ENCODE measurements at regions not wholly inside any gene's neighbourhood (a gene's known extent, or its start where the extent isn't known, plus 50 kb on each side); places are given as distances from the start of the nearest gene placed in this dataset.
"Not testable (repeated sequence)": the region's sequence is repeated elsewhere in the genome, so short reads cannot be mapped to it uniquely, and the experiment has no call there.

- DNase-seq (ENCODE audit: low spot score) = no peak
Measured at GRCh38 chr3:69484507-69485393, 98.9 kb upstream of the FRMD4B start.

GRCh38 chr3:69483449-69483848 lies 97.6 kb upstream of the FRMD4B start:
- DNase-seq (ENCODE audit: low spot score) = no peak

- not testable (repeated sequence) for DNase-seq (ENCODE audit: low spot score)
Measured at GRCh38 chr3:69480986-69481385, 95.1 kb upstream of the FRMD4B start.

- DNase-seq (ENCODE audit: low spot score) = no peak
Measured at GRCh38 chr3:69474186-69474585, 88.3 kb upstream of the FRMD4B start.

GRCh38 chr3:69472093-69472492 lies 86.2 kb upstream of the FRMD4B start:
- no peak for DNase-seq (ENCODE audit: low spot score)

GRCh38 chr3:69463531-69463930 lies 77.6 kb upstream of the FRMD4B start:
- no peak for DNase-seq (ENCODE audit: low spot score)

- DNase-seq (ENCODE audit: low spot score) = no peak
Measured at GRCh38 chr3:69462826-69463100, 76.9 kb upstream of the FRMD4B start.

- DNase-seq (ENCODE audit: low spot score) = no peak
Measured at GRCh38 chr3:69462022-69462825, 76.3 kb upstream of the FRMD4B start.

GRCh38 chr3:69460034-69460433 lies 74.1 kb upstream of the FRMD4B start:
- DNase-seq (ENCODE audit: low spot score) = no peak

GRCh38 chr3:69458803-69459365 lies 73.0 kb upstream of the FRMD4B start:
- DNase-seq (ENCODE audit: low spot score) = no peak

GRCh38 chr3:69456631-69457030 lies 70.7 kb upstream of the FRMD4B start:
- no peak for DNase-seq (ENCODE audit: low spot score)

GRCh38 chr3:69454204-69454787 lies 68.4 kb upstream of the FRMD4B start:
- DNase-seq (ENCODE audit: low spot score) = no peak

- no peak for DNase-seq (ENCODE audit: low spot score)
Measured at GRCh38 chr3:69452295-69452694, 66.4 kb upstream of the FRMD4B start.

- no peak for DNase-seq (ENCODE audit: low spot score)
Measured at GRCh38 chr3:69451594-69451993, 65.7 kb upstream of the FRMD4B start.

GRCh38 chr3:69448877-69449276 lies 63.0 kb upstream of the FRMD4B start:
- no peak for DNase-seq (ENCODE audit: low spot score)

- DNase-seq (ENCODE audit: low spot score) = no peak
Measured at GRCh38 chr3:69446402-69447072, 60.6 kb upstream of the FRMD4B start.

- no peak for DNase-seq (ENCODE audit: low spot score)
Measured at GRCh38 chr3:69445498-69445897, 59.6 kb upstream of the FRMD4B start.

- DNase-seq (ENCODE audit: low spot score) = no peak
Measured at GRCh38 chr3:69445024-69445423, 59.1 kb upstream of the FRMD4B start.

- DNase-seq (ENCODE audit: low spot score) = no peak
Measured at GRCh38 chr3:69443457-69443920, 57.6 kb upstream of the FRMD4B start.

- DNase-seq (ENCODE audit: low spot score) = no peak
Measured at GRCh38 chr3:69442771-69443311, 57.0 kb upstream of the FRMD4B start.

- DNase-seq (ENCODE audit: low spot score) = no peak
Measured at GRCh38 chr3:69441732-69442131, 55.8 kb upstream of the FRMD4B start.

GRCh38 chr3:69441040-69441439 lies 55.2 kb upstream of the FRMD4B start:
- DNase-seq (ENCODE audit: low spot score) = no peak
